ENCODE measurements at regions not wholly inside any gene's neighbourhood (a gene's known extent, or its start where the extent isn't known, plus 50 kb on each side); places are given as distances from the start of the nearest gene placed in this dataset.
"Not testable (repeated sequence)": the region's sequence is repeated elsewhere in the genome, so short reads cannot be mapped to it uniquely, and the experiment has no call there.

- no peak for DNase-seq
Observed at GRCh38 chr2:161480123-161480522, 64.0 kb downstream of the TBR1 start.

- DNase-seq, result no peak
Observed at GRCh38 chr2:161481619-161482018, 65.5 kb downstream of the TBR1 start.

GRCh38 chr2:161484061-161484460, 68.0 kb downstream of the TBR1 start:
- no peak for DNase-seq

GRCh38 chr2:161486111-161486510, 70.0 kb downstream of the TBR1 start:
- DNase-seq, result no peak

GRCh38 chr2:161488131-161488699, 72.1 kb downstream of the TBR1 start:
- no peak for DNase-seq

- DNase-seq, result no peak
Observed at GRCh38 chr2:161488879-161489278, 72.8 kb downstream of the TBR1 start.

- DNase-seq, result peak; percentile 51
Observed at GRCh38 chr2:161500892-161501610, 85.0 kb downstream of the TBR1 start.

GRCh38 chr2:161502279-161502678, 86.2 kb downstream of the TBR1 start:
- DNase-seq, result not testable (repeated sequence)

GRCh38 chr2:161504628-161505289, 88.7 kb downstream of the TBR1 start:
- not testable (repeated sequence) for DNase-seq

- DNase-seq, result not testable (repeated sequence)
Observed at GRCh38 chr2:161505466-161505865, 89.4 kb downstream of the TBR1 start.

- not testable (repeated sequence) for DNase-seq
Observed at GRCh38 chr2:161513295-161514032, 97.4 kb downstream of the TBR1 start.

- DNase-seq, result no peak
Observed at GRCh38 chr2:161522796-161523195, 101.4 kb upstream of the SLC4A10 start.

GRCh38 chr2:161533218-161533617, 91.0 kb upstream of the SLC4A10 start:
- DNase-seq, result no peak

- DNase-seq, result no peak
Observed at GRCh38 chr2:161546635-161547034, 77.6 kb upstream of the SLC4A10 start.

- DNase-seq, result no peak
Observed at GRCh38 chr2:161547130-161547529, 77.1 kb upstream of the SLC4A10 start.

- no peak for DNase-seq
Observed at GRCh38 chr2:161552015-161552414, 72.2 kb upstream of the SLC4A10 start.

- no peak for DNase-seq
Observed at GRCh38 chr2:161555826-161556225, 68.4 kb upstream of the SLC4A10 start.

GRCh38 chr2:161556440-161556839, 67.8 kb upstream of the SLC4A10 start:
- no peak for DNase-seq

GRCh38 chr2:161557538-161557937, 66.7 kb upstream of the SLC4A10 start:
- no peak for DNase-seq

- no peak for DNase-seq
Observed at GRCh38 chr2:161564906-161565305, 59.3 kb upstream of the SLC4A10 start.

GRCh38 chr2:161569401-161569800, 54.8 kb upstream of the SLC4A10 start:
- no peak for DNase-seq

GRCh38 chr2:161570424-161571050, 53.7 kb upstream of the SLC4A10 start:
- DNase-seq, result no peak

GRCh38 chr2:161571051-161571429, 53.2 kb upstream of the SLC4A10 start:
- no peak for DNase-seq

All from suppressor macrophage treated with lipopolysaccharide for 4 hours (primary cell).